HEK293 (cell line): ENCODE measurements at regions not wholly inside any gene's neighbourhood (a gene's known extent, or its start where the extent isn't known, plus 50 kb on each side); places are given as distances from the start of the nearest gene placed in this dataset.

Experiments
- CTCF ChIA-PET: fragments of 350-600 bp; formaldehyde crosslinking; extraction: SDS; loops from one replicate; lab custom pipeline; 2021; ENCODE audit warnings: antibody characterized with exemption; lab: Yijun Ruan, JAX
- POLR2A ChIA-PET: fragments of 300-600 bp; formaldehyde crosslinking; extraction: SDS; loops from one replicate; lab custom pipeline; 2020; ENCODE audit warnings: antibody characterized with exemption, inconsistent platforms; lab: Yijun Ruan, JAX
- H3K27ac ChIP-seq: fragments of 200-500 bp; sonication (Bioruptor generic); 2 replicates; pipeline ENCODE4 v1.5.1; 2014; ENCODE audit warnings: low read depth, low read length, control low read depth, inconsistent platforms; ENCODE audit errors: extremely low read depth
- H3K36me3 ChIP-seq, 2 experiments: fragments of 200-500 bp in 1 of 2; sonication (Bioruptor generic) in 1 of 2; 1 replicate in 1 of 2; 2 replicates in 1 of 2; pipeline ENCODE4 v1.5.1; 2014 to 2017; ENCODE audit warnings: inconsistent platforms in 2 of 2, low read length in 2 of 2; ENCODE audit not compliant: control insufficient read depth in 2 of 2, insufficient read depth in 1 of 2
- H3K4me1 ChIP-seq: fragments of 200-500 bp; sonication (Bioruptor generic); 2 replicates; pipeline ENCODE4 v1.5.1; 2014; ENCODE audit warnings: mild to moderate bottlenecking, low read length, inconsistent platforms; ENCODE audit not compliant: control insufficient read depth, insufficient read depth
- H3K4me3 ChIP-seq: 2 replicates; pipeline ENCODE4 v1.5.1; 2011; ENCODE audit warnings: low read depth, mild to moderate bottlenecking, control low read depth, low read length, moderate library complexity
- H3K9me3 ChIP-seq: fragments of 200-500 bp; sonication (Bioruptor generic); 2 replicates; pipeline ENCODE4 v1.5.1; 2014; ENCODE audit warnings: low read depth, low read length, inconsistent platforms; ENCODE audit not compliant: control insufficient read depth, insufficient read depth
- ELK4 ChIP-seq: IDR thresholded peaks from 2 replicates; pipeline ENCODE4 v1.6.1; 2011; ENCODE audit warnings: mild to moderate bottlenecking, low read depth, low read length, borderline replicate concordance
- GLIS1 ChIP-seq: fragments of 450-650 bp; formaldehyde crosslinking; IDR thresholded peaks from 2 replicates; pipeline ENCODE4 v1.5.1; 2016; ENCODE audit warnings: missing biosample characterization, missing genetic modification characterization
- GLIS2 ChIP-seq: fragments of 450-650 bp; formaldehyde crosslinking; IDR thresholded peaks from 2 replicates; pipeline ENCODE4 v1.5.1; 2016; ENCODE audit warnings: missing biosample characterization, missing genetic modification characterization
- KLF8 ChIP-seq: fragments of 450-650 bp; formaldehyde crosslinking; IDR thresholded peaks from 2 replicates; pipeline ENCODE4 v1.5.1; 2016; ENCODE audit warnings: missing biosample characterization, missing genetic modification characterization
- MYNN ChIP-seq: fragments of 450-650 bp; formaldehyde crosslinking; IDR thresholded peaks from 2 replicates; pipeline ENCODE4 v1.5.1; 2016; ENCODE audit warnings: missing biosample characterization, missing genetic modification characterization, borderline replicate concordance
- SP7 ChIP-seq: fragments of 450-650 bp; formaldehyde crosslinking; IDR thresholded peaks from 2 replicates; pipeline ENCODE4 v1.5.1; 2016; ENCODE audit warnings: missing biosample characterization, missing genetic modification characterization
- ZBTB20 ChIP-seq: fragments of 450-650 bp; formaldehyde crosslinking; IDR thresholded peaks from 2 replicates; pipeline ENCODE4 v1.5.1; 2016; ENCODE audit warnings: missing biosample characterization, missing genetic modification characterization
- ZFP3 ChIP-seq: fragments of 450-650 bp; formaldehyde crosslinking; IDR thresholded peaks from 2 replicates; pipeline ENCODE4 v1.5.1; 2016; ENCODE audit warnings: low read depth, missing biosample characterization, missing genetic modification characterization
- ZFP37 ChIP-seq: fragments of 450-650 bp; formaldehyde crosslinking; IDR thresholded peaks from 2 replicates; pipeline ENCODE4 v1.5.1; 2016; ENCODE audit warnings: missing biosample characterization, missing genetic modification characterization
- ZNF112 ChIP-seq: fragments of 450-650 bp; formaldehyde crosslinking; IDR thresholded peaks from 2 replicates; pipeline ENCODE4 v1.5.0; 2017; ENCODE audit warnings: missing biosample characterization, missing genetic modification characterization
- ZNF280D ChIP-seq: fragments of 450-650 bp; formaldehyde crosslinking; IDR thresholded peaks from 2 replicates; pipeline ENCODE4 v1.5.1; 2016; ENCODE audit warnings: missing biosample characterization, missing genetic modification characterization
- ZNF302 ChIP-seq: fragments of 450-650 bp; formaldehyde crosslinking; IDR thresholded peaks from 2 replicates; pipeline ENCODE4 v1.5.1; 2016; ENCODE audit warnings: missing biosample characterization, missing genetic modification characterization, low read depth
- ZNF354C ChIP-seq: fragments of 450-650 bp; formaldehyde crosslinking; IDR thresholded peaks from 2 replicates; pipeline ENCODE4 v1.5.1; 2016; ENCODE audit warnings: missing biosample characterization, missing genetic modification characterization, low read depth, borderline replicate concordance
- ZNF521 ChIP-seq: fragments of 450-650 bp; formaldehyde crosslinking; IDR thresholded peaks from 2 replicates; pipeline ENCODE4 v1.5.1; 2017; ENCODE audit warnings: missing biosample characterization, mild to moderate bottlenecking, missing genetic modification characterization
- ZNF530 ChIP-seq: fragments of 450-650 bp; formaldehyde crosslinking; IDR thresholded peaks from 2 replicates; pipeline ENCODE4 v1.5.1; 2016; ENCODE audit warnings: low read depth, missing biosample characterization, missing genetic modification characterization
- ZNF621 ChIP-seq: fragments of 450-650 bp; formaldehyde crosslinking; IDR thresholded peaks from 2 replicates; pipeline ENCODE4 v1.5.1; 2017; ENCODE audit warnings: missing biosample characterization, missing genetic modification characterization
- ZNF623 ChIP-seq: fragments of 450-650 bp; formaldehyde crosslinking; IDR thresholded peaks from 2 replicates; pipeline ENCODE4 v1.5.1; 2016; ENCODE audit warnings: missing biosample characterization, missing genetic modification characterization
- ZNF639 ChIP-seq: fragments of 450-650 bp; formaldehyde crosslinking; IDR thresholded peaks from 2 replicates; pipeline ENCODE4 v1.5.1; 2016; ENCODE audit warnings: missing biosample characterization, missing genetic modification characterization
- ZNF704 ChIP-seq: fragments of 450-650 bp; formaldehyde crosslinking; IDR thresholded peaks from 2 replicates; pipeline ENCODE4 v1.5.1; 2016; ENCODE audit warnings: missing biosample characterization, missing genetic modification characterization
- ZNF707 ChIP-seq: fragments of 450-650 bp; formaldehyde crosslinking; IDR thresholded peaks from 2 replicates; pipeline ENCODE4 v1.5.1; 2016; ENCODE audit warnings: missing biosample characterization, missing genetic modification characterization
- ZXDB ChIP-seq: fragments of 450-650 bp; formaldehyde crosslinking; IDR thresholded peaks from 2 replicates; pipeline ENCODE4 v1.5.1; 2016; ENCODE audit warnings: missing biosample characterization, missing genetic modification characterization

GRCh38 chr5:29758986-29759421 is 1434.5 kb upstream of the CDH6 start (continued):
- no peak for TF ChIP-seq ZNF704 (tag by site-specific recombination)
- TF ChIP-seq ZNF112, result no peak
- TF ChIP-seq ZBTB20 (tag by site-specific recombination), result no peak

GRCh38 chr5:29750453-29750852 is 1443.0 kb upstream of the CDH6 start:
- no peaks in the 10 kb centered on the region for H3K36me3 ChIP-seq
- TF ChIP-seq ZNF302 (no peak), ZNF623 (tag by site-specific recombination) (no peak), ZNF530 (no peak), ZNF639 (tag by site-specific recombination) (no peak)

GRCh38 chr5:29744618-29745017 is 1448.9 kb upstream of the CDH6 start:
- H3K27ac ChIP-seq, result no peak overlapping the region
- H3K4me1 ChIP-seq, result no peaks in the 10 kb centered on the region
- ChIA-PET CTCF (interaction anchor here (0.6 kb wide), 2 partner anchors 29 to 751 kb away, joined by 3 read pairs; no protein-coding TSS in a partner anchor), POLR2A (no interaction called here)
- no peaks in the 10 kb centered on the region for H3K36me3 ChIP-seq
- no peaks in the 10 kb centered on the region; the same call in 1 of the 2 replicates for H3K9me3 ChIP-seq
- TF ChIP-seq ZFP37 (tag by site-specific recombination) (no peak), ZNF521 (tag by site-specific recombination) (no peak), GLIS2 (no peak), ZXDB (tag by site-specific recombination) (no peak), SP7 (tag by site-specific recombination) (no peak)
- H3K4me3 ChIP-seq, result no peak overlapping the region

More at GRCh38 chr5:29750453-29750852, 1443.0 kb upstream of the CDH6 start:
- Histone ChIP-seq H3K4me1 (no peaks in the 10 kb centered on the region), H3K4me3 (no peak overlapping the region), H3K9me3 (no peaks in the 10 kb centered on the region; the same call in 1 of the 2 replicates), H3K27ac (no peak overlapping the region)
- POLR2A ChIA-PET, result no interaction called here
- CTCF ChIA-PET, result no interaction called here

- Histone ChIP-seq H3K9me3 (no peaks in the 10 kb centered on the region), H3K4me1 (no peaks in the 10 kb centered on the region), H3K4me3 (no peak overlapping the region), H3K36me3 (no peaks in the 10 kb centered on the region), H3K27ac (no peak overlapping the region)
- ChIA-PET CTCF (no interaction called here), POLR2A (no interaction called here)
- TF ChIP-seq ELK4 (no peak), KLF8 (tag by site-specific recombination) (no peak), ZNF354C (tag by site-specific recombination) (no peak), MYNN (no peak), ZNF621 (tag by site-specific recombination) (no peak), GLIS1 (tag by site-specific recombination) (no peak), ZNF707 (tag by site-specific recombination) (no peak), ZNF280D (no peak), ZFP3 (tag by site-specific recombination) (no peak)
These were observed 1472.5 kb upstream of the CDH6 start for GRCh38 chr5:29720954-29721353.
